Fibroblast of lung (primary cell): ENCODE measurements at regions not wholly inside any gene's neighbourhood (a gene's known extent, or its start where the extent isn't known, plus 50 kb on each side); places are given as distances from the start of the nearest gene placed in this dataset.

Source experiments
- DNase-seq, 2 donors: peaks; one replicate each; pipeline versions ENCODE4 v3.0.0 to v3.0.0-alpha.2; 2010; ENCODE audit warnings: low read depth in 2 of 2
- H2AFZ ChIP-seq: 2 replicates; pipeline ENCODE4 v1.5.1; 2012; ENCODE audit warnings: low read length, control low read depth, inconsistent platforms
- H3K27ac ChIP-seq: 2 replicates; pipeline ENCODE4 v1.5.1; 2011; ENCODE audit warnings: low read length, control low read depth; ENCODE audit not compliant: insufficient read depth
- H3K27me3 ChIP-seq: 2 replicates; pipeline ENCODE4 v1.5.1; 2011; ENCODE audit warnings: mild to moderate bottlenecking, low read length; ENCODE audit not compliant: control insufficient read depth, insufficient read depth
- H3K36me3 ChIP-seq: 2 replicates; pipeline ENCODE4 v1.5.1; 2011; ENCODE audit warnings: low read length; ENCODE audit not compliant: control insufficient read depth, insufficient read depth
- H3K4me1 ChIP-seq: 2 replicates; pipeline ENCODE4 v1.5.1; 2011; ENCODE audit warnings: low read length; ENCODE audit not compliant: control insufficient read depth, insufficient read depth; ENCODE audit errors: extremely low read depth
- H3K4me2 ChIP-seq: 2 replicates; pipeline ENCODE4 v1.5.1; 2011; ENCODE audit warnings: low read length, control low read depth; ENCODE audit not compliant: insufficient read depth; ENCODE audit errors: extremely low read depth
- H3K4me3 ChIP-seq, 4 experiments: fragments of 200-600 bp in 1 of 4; sonication (generic) in 1 of 4; replicated peaks in 1 of 4; 2 replicates each; pipeline ENCODE4 v1.5.1; 2011 to 2016; ENCODE audit warnings: low read length in 4 of 4, low read depth in 3 of 4, mild to moderate bottlenecking in 3 of 4, control low read depth in 2 of 4, inconsistent platforms in 1 of 4, mixed read lengths in 1 of 4; ENCODE audit not compliant: insufficient read depth in 1 of 4; ENCODE audit errors: control extremely low read depth in 1 of 4
- H3K79me2 ChIP-seq: 2 replicates; pipeline ENCODE4 v1.5.1; 2012; ENCODE audit warnings: mild to moderate bottlenecking, low read length, inconsistent platforms; ENCODE audit not compliant: control insufficient read depth, insufficient read depth
- H3K9ac ChIP-seq: 2 replicates; pipeline ENCODE4 v1.5.1; 2011; ENCODE audit warnings: mild to moderate bottlenecking, low read length, control low read depth; ENCODE audit not compliant: insufficient read depth
- H3K9me3 ChIP-seq: 2 replicates; pipeline ENCODE4 v1.5.1; 2012; ENCODE audit warnings: low read depth, low read length; ENCODE audit not compliant: control insufficient read depth, insufficient read depth
- H4K20me1 ChIP-seq: 2 replicates; pipeline ENCODE4 v1.5.1; 2011; ENCODE audit warnings: low read length; ENCODE audit not compliant: control insufficient read depth, insufficient read depth; ENCODE audit errors: extremely low read depth
- CTCF ChIP-seq, 2 donors: IDR thresholded peaks in 1 of 2; conservative IDR thresholded peaks in 1 of 2; 1 replicate in 1 of 2; 2 replicates in 1 of 2; pipeline ENCODE4 v1.5.1; 2011 to 2012; ENCODE audit warnings: low read length in 2 of 2, control low read depth in 1 of 2, inconsistent platforms in 1 of 2, low read depth in 1 of 2, mild to moderate bottlenecking in 1 of 2
- EZH2 ChIP-seq: IDR thresholded peaks from 2 replicates; pipeline ENCODE4 v1.5.1; 2012; ENCODE audit warnings: low read length, control low read depth, mild to moderate bottlenecking; ENCODE audit errors: missing control alignments

GRCh38 chr18:46360866-46361265 lies 256.7 kb downstream of the HAUS1 start:
- no peaks in the 10 kb centered on the region for H3K9me3 ChIP-seq
- no peak overlapping the region for H3K9ac ChIP-seq
- H3K36me3 ChIP-seq, result no peaks in the 10 kb centered on the region
- H3K79me2 ChIP-seq, result no peaks in the 10 kb centered on the region
- H3K4me3 ChIP-seq, result no peak overlapping the region
- H4K20me1 ChIP-seq, result no peaks in the 10 kb centered on the region
- no peak overlapping the region for H3K4me2 ChIP-seq
- TF ChIP-seq CTCF (conservative IDR thresholded peaks at IDR 0.05 in 1 of 2, IDR thresholded peaks at IDR 0.05 in 1 of 2; ENCODE audit: low read depth in 1 of 2, low read length in 2 of 2), result no peak
- TF ChIP-seq EZH2, result no peak
- DNase-seq, result no peak
- H3K27ac ChIP-seq, result no peak overlapping the region
- no peaks in the 10 kb centered on the region for H3K27me3 ChIP-seq
- H2AFZ ChIP-seq, result no peak overlapping the region
- H3K4me1 ChIP-seq, result no peaks in the 10 kb centered on the region

GRCh38 chr18:46362533-46362932 lies 258.3 kb downstream of the HAUS1 start:
- no peak overlapping the region for H2AFZ ChIP-seq
- no peaks in the 10 kb centered on the region for H3K36me3 ChIP-seq
- TF ChIP-seq CTCF (conservative IDR thresholded peaks at IDR 0.05 in 1 of 2, IDR thresholded peaks at IDR 0.05 in 1 of 2; ENCODE audit: low read depth in 1 of 2, low read length in 2 of 2), result no peak
- no peak for TF ChIP-seq EZH2
- H3K9me3 ChIP-seq, result no peaks in the 10 kb centered on the region
- H3K4me3 ChIP-seq, result no peak overlapping the region
- no peak overlapping the region for H3K27ac ChIP-seq
- H3K4me1 ChIP-seq, result no peaks in the 10 kb centered on the region
- no peaks in the 10 kb centered on the region for H3K27me3 ChIP-seq
- DNase-seq, result no peak
- no peaks in the 10 kb centered on the region for H4K20me1 ChIP-seq
- H3K9ac ChIP-seq, result no peak overlapping the region
- no peaks in the 10 kb centered on the region for H3K79me2 ChIP-seq
- no peak overlapping the region for H3K4me2 ChIP-seq

- no peak overlapping the region for H3K27ac ChIP-seq
- DNase-seq, result no peak
- H4K20me1 ChIP-seq, result no peaks in the 10 kb centered on the region
- H3K36me3 ChIP-seq, result no peaks in the 10 kb centered on the region
- H3K9ac ChIP-seq, result no peak overlapping the region
- no peaks in the 10 kb centered on the region for H3K4me1 ChIP-seq
- no peaks in the 10 kb centered on the region for H3K27me3 ChIP-seq
- no peaks in the 10 kb centered on the region for H3K9me3 ChIP-seq
- H3K4me3 ChIP-seq, result no peak overlapping the region
- TF ChIP-seq CTCF (conservative IDR thresholded peaks at IDR 0.05 in 1 of 2, IDR thresholded peaks at IDR 0.05 in 1 of 2; ENCODE audit: low read depth in 1 of 2, low read length in 2 of 2), result no peak
- TF ChIP-seq EZH2, result no peak
- no peaks in the 10 kb centered on the region for H3K79me2 ChIP-seq
- H3K4me2 ChIP-seq, result no peak overlapping the region
- H2AFZ ChIP-seq, result no peak overlapping the region
Observed at GRCh38 chr18:46364048-46364447, 259.9 kb downstream of the HAUS1 start.
